Liver (tissue), 3 donors: ENCODE measurements at regions not wholly inside any gene's neighbourhood (a gene's known extent, or its start where the extent isn't known, plus 50 kb on each side); places are given as distances from the start of the nearest gene placed in this dataset.

Source experiments
- CTCF ChIP-seq: fragments of 150-350 bp; IDR thresholded peaks from 2 replicates; pipeline ENCODE4 v1.5.1; 2017; ENCODE audit warnings: improper control_type of control experiment, low read depth, low read length; ENCODE audit not compliant: missing input control
- GABPA ChIP-seq, 2 donors: IDR thresholded peaks in 1 of 2; conservative IDR thresholded peaks in 1 of 2; 2 replicates each; pipeline ENCODE4 v1.6.1; 2016; ENCODE audit warnings: antibody characterized with exemption in 2 of 2, mild to moderate bottlenecking in 1 of 2, moderate library complexity in 1 of 2
- REST ChIP-seq: IDR thresholded peaks from 2 replicates; pipeline ENCODE4 v1.6.1; 2016; ENCODE audit warnings: antibody characterized with exemption, mild to moderate bottlenecking
- TAF1 ChIP-seq: conservative IDR thresholded peaks from 2 replicates; pipeline ENCODE4 v1.6.1; 2016; ENCODE audit warnings: antibody characterized with exemption, mild to moderate bottlenecking
- ZBTB33 ChIP-seq: IDR thresholded peaks from 2 replicates; pipeline ENCODE4 v1.6.1; 2016; ENCODE audit warnings: antibody characterized with exemption
- donor health status: healthy.
- donor health status: healthy.

GRCh38 chr11:26891501-26891900 lies 102.4 kb upstream of the FIBIN start:
- TF ChIP-seq CTCF (no peak), ZBTB33 (no peak), GABPA (IDR thresholded peaks at IDR 0.05 in 1 of 2, conservative IDR thresholded peaks at IDR 0.05 in 1 of 2) (no peak), REST (no peak), TAF1 (no peak)
